ENCODE measurements at regions not wholly inside any gene's neighbourhood (a gene's known extent, or its start where the extent isn't known, plus 50 kb on each side); places are given as distances from the start of the nearest gene placed in this dataset.

GRCh38 chr3:152607179-152607578 is 227.8 kb upstream of the P2RY1 start:
- Mint-ChIP-seq H3K9me3 (peaks cover 4% of the 10 kb centered on the region), H3K4me1 (peaks cover 15% of the 10 kb centered on the region), H3K36me3 (no peaks in the 10 kb centered on the region), H3K27ac (no peak overlapping the region), H3K27me3 (ENCODE audit: low read depth) (no peaks in the 10 kb centered on the region), H3K4me3 (no peak overlapping the region)
- TF ChIP-seq CTCF (IDR thresholded peaks at IDR 0.05; ENCODE audit: unreplicated experiment) = no peak
- no peak for DNase-seq (ENCODE audit: low spot score in 2 of 2, unreplicated experiment in 2 of 2)

- TF ChIP-seq CTCF (IDR thresholded peaks at IDR 0.05; ENCODE audit: unreplicated experiment) = no peak
- Mint-ChIP-seq H3K4me3 (no peak overlapping the region), H3K36me3 (no peaks in the 10 kb centered on the region), H3K27me3 (ENCODE audit: low read depth) (no peaks in the 10 kb centered on the region), H3K4me1 (peaks cover 15% of the 10 kb centered on the region), H3K9me3 (peaks cover 4% of the 10 kb centered on the region), H3K27ac (no peak overlapping the region)
- DNase-seq (ENCODE audit: low spot score in 2 of 2, unreplicated experiment in 2 of 2) = no peak
Observed at GRCh38 chr3:152608696-152609594, 226.0 kb upstream of the P2RY1 start.

- H3K9me3 Mint-ChIP-seq = peaks cover under 1% of the 10 kb centered on the region
- H3K4me3 Mint-ChIP-seq = no peak overlapping the region
- no peaks in the 10 kb centered on the region for H3K36me3 Mint-ChIP-seq
- H3K27me3 Mint-ChIP-seq (ENCODE audit: low read depth) = no peaks in the 10 kb centered on the region
- H3K4me1 Mint-ChIP-seq = peaks cover 15% of the 10 kb centered on the region
- no peak for TF ChIP-seq CTCF (IDR thresholded peaks at IDR 0.05; ENCODE audit: unreplicated experiment)
- no peak overlapping the region for H3K27ac Mint-ChIP-seq
- DNase-seq (ENCODE audit: low spot score in 2 of 2, unreplicated experiment in 2 of 2) = no peak
Observed at GRCh38 chr3:152609891-152610290, 225.0 kb upstream of the P2RY1 start.

GRCh38 chr3:152610622-152611021 is 224.3 kb upstream of the P2RY1 start:
- H3K4me1 Mint-ChIP-seq = peaks cover 15% of the 10 kb centered on the region
- no peaks in the 10 kb centered on the region for H3K27me3 Mint-ChIP-seq (ENCODE audit: low read depth)
- no peak for TF ChIP-seq CTCF (IDR thresholded peaks at IDR 0.05; ENCODE audit: unreplicated experiment)
- no peak overlapping the region for H3K4me3 Mint-ChIP-seq
- no peaks in the 10 kb centered on the region for H3K9me3 Mint-ChIP-seq
- H3K27ac Mint-ChIP-seq = no peak overlapping the region
- DNase-seq (ENCODE audit: low spot score in 2 of 2, unreplicated experiment in 2 of 2) = no peak
- H3K36me3 Mint-ChIP-seq = no peaks in the 10 kb centered on the region

- Mint-ChIP-seq H3K27ac (no peak overlapping the region), H3K36me3 (no peaks in the 10 kb centered on the region), H3K27me3 (ENCODE audit: low read depth) (no peaks in the 10 kb centered on the region), H3K9me3 (no peaks in the 10 kb centered on the region), H3K4me3 (no peak overlapping the region), H3K4me1 (peaks cover 10% of the 10 kb centered on the region)
- no peak for DNase-seq (ENCODE audit: low spot score in 2 of 2, unreplicated experiment in 2 of 2)
- no peak for TF ChIP-seq CTCF (IDR thresholded peaks at IDR 0.05; ENCODE audit: unreplicated experiment)
Observed at GRCh38 chr3:152611905-152612304, 223.0 kb upstream of the P2RY1 start.

Measured in mesothelial cell of epicardium (in vitro differentiated cells).